ENCODE measurements at regions not wholly inside any gene's neighbourhood (a gene's known extent, or its start where the extent isn't known, plus 50 kb on each side); places are given as distances from the start of the nearest gene placed in this dataset.
A peak's percentile ranks its signal among the peaks of the same experiment; 100 is the strongest.

- intact Hi-C loops (cut with micrococcal nuclease; ENCODE audit: unreplicated experiment) = no loop called here
- ChIA-PET POLR2A (interaction anchor here (0.8 to 1.3 kb wide), 2 partner anchors 21 to 81 kb away, joined by 3 to 4 read pairs; no protein-coding TSS in a partner anchor), CTCF (ENCODE audit: unreplicated experiment) (no interaction called here)
- Histone ChIP-seq H3K4me2 (ENCODE audit: low read length) (no peak overlapping the region), H3K27ac (ENCODE audit: low read depth, low read length, poor library complexity, severe bottlenecking) (no peak overlapping the region), H3K9me3 (ENCODE audit: low read length) (no peaks in the 10 kb centered on the region), H3K79me2 (ENCODE audit: insufficient read depth, low read depth, low read length) (no peaks in the 10 kb centered on the region), H3K9me2 (ENCODE audit: insufficient read depth, low read length) (no peaks in the 10 kb centered on the region), H4K20me1 (ENCODE audit: insufficient read depth, low read length) (no peaks in the 10 kb centered on the region), H3K4me3 (ENCODE audit: low read depth, low read length, poor library complexity, severe bottlenecking) (no peak overlapping the region), H2AFZ (ENCODE audit: low read length) (no peak overlapping the region), H3K36me3 (ENCODE audit: insufficient read depth, low read length) (no peaks in the 10 kb centered on the region), H3K4me1 (ENCODE audit: insufficient read depth, low read length, poor library complexity, severe bottlenecking) (no peaks in the 10 kb centered on the region)
- no TSS peak for BruUV-seq (replicated peaks)
- DNase-seq (ENCODE audit: low spot score) = no peak
- TF ChIP-seq CTCF (conservative IDR thresholded peaks at IDR 0.05; ENCODE audit: low read length) = no peak
- TF ChIP-seq EZH2phosphoT487 (IDR thresholded peaks at IDR 0.05; ENCODE audit: borderline replicate concordance, low read depth, low read length) = no peak
Observed at GRCh38 chr1:234694661-234695060, 84.7 kb upstream of the IRF2BP2 start.

GRCh38 chr1:234692966-234693580, 83.1 kb upstream of the IRF2BP2 start:
- TF ChIP-seq CTCF (conservative IDR thresholded peaks at IDR 0.05; ENCODE audit: low read length) = no peak
- no peak overlapping the region for H2AFZ ChIP-seq (ENCODE audit: low read length)
- no peaks in the 10 kb centered on the region for H3K9me3 ChIP-seq (ENCODE audit: low read length)
- H3K9me2 ChIP-seq (ENCODE audit: insufficient read depth, low read length) = no peaks in the 10 kb centered on the region
- CTCF ChIA-PET (ENCODE audit: unreplicated experiment) = no interaction called here
- H3K4me2 ChIP-seq (ENCODE audit: low read length) = no peak overlapping the region
- DNase-seq (ENCODE audit: low spot score) = no peak
- H4K20me1 ChIP-seq (ENCODE audit: insufficient read depth, low read length) = no peaks in the 10 kb centered on the region
- no peaks in the 10 kb centered on the region for H3K36me3 ChIP-seq (ENCODE audit: insufficient read depth, low read length)
- no TSS peak for BruUV-seq (replicated peaks)
- no peaks in the 10 kb centered on the region for H3K4me1 ChIP-seq (ENCODE audit: insufficient read depth, low read length, poor library complexity, severe bottlenecking)
- H3K27ac ChIP-seq (ENCODE audit: low read depth, low read length, poor library complexity, severe bottlenecking) = no peak overlapping the region
- POLR2A ChIA-PET = interaction anchor here (0.5 to 1.6 kb wide), 6 partner anchors 9 to 60 kb away, joined by 3 to 7 read pairs (median 4); no protein-coding TSS in a partner anchor
- intact Hi-C loops (cut with micrococcal nuclease; ENCODE audit: unreplicated experiment) = no loop called here
- no peaks in the 10 kb centered on the region for H3K79me2 ChIP-seq (ENCODE audit: insufficient read depth, low read depth, low read length)
- H3K4me3 ChIP-seq (ENCODE audit: low read depth, low read length, poor library complexity, severe bottlenecking) = no peak overlapping the region

- no peaks in the 10 kb centered on the region for H3K36me3 ChIP-seq (ENCODE audit: insufficient read depth, low read length)
Observed at GRCh38 chr1:234691567-234691966, 81.6 kb upstream of the IRF2BP2 start.

More at GRCh38 chr1:234691567-234691966, 81.6 kb upstream of the IRF2BP2 start:
- ChIA-PET CTCF (ENCODE audit: unreplicated experiment) (no interaction called here), POLR2A (interaction anchor here (0.6 to 0.9 kb wide), 2 partner anchors 23 to 1153 kb away, joined by 3 read pairs; no protein-coding TSS in a partner anchor)
- H4K20me1 ChIP-seq (ENCODE audit: insufficient read depth, low read length) = no peaks in the 10 kb centered on the region
- no peaks in the 10 kb centered on the region for H3K4me1 ChIP-seq (ENCODE audit: insufficient read depth, low read length, poor library complexity, severe bottlenecking)
- 0 out of 2 replicates have a peak, but pooled peaks cover under 1% of the 10 kb centered on the region for H3K9me3 ChIP-seq (ENCODE audit: low read length)
- intact Hi-C loops (cut with micrococcal nuclease; ENCODE audit: unreplicated experiment) = no loop called here
- H3K79me2 ChIP-seq (ENCODE audit: insufficient read depth, low read depth, low read length) = no peaks in the 10 kb centered on the region
- H3K4me2 ChIP-seq (ENCODE audit: low read length) = no peak overlapping the region
- no peak overlapping the region for H3K27ac ChIP-seq (ENCODE audit: low read depth, low read length, poor library complexity, severe bottlenecking)
- BruUV-seq (replicated peaks) = no TSS peak
- TF ChIP-seq CTCF (conservative IDR thresholded peaks at IDR 0.05; ENCODE audit: low read length) (peak; percentile 51), EZH2phosphoT487 (IDR thresholded peaks at IDR 0.05; ENCODE audit: borderline replicate concordance, low read depth, low read length) (no peak)
- H2AFZ ChIP-seq (ENCODE audit: low read length) = no peak overlapping the region
- DNase-seq (ENCODE audit: low spot score) = peak; percentile 13
- H3K4me3 ChIP-seq (ENCODE audit: low read depth, low read length, poor library complexity, severe bottlenecking) = no peak overlapping the region
- no peaks in the 10 kb centered on the region for H3K9me2 ChIP-seq (ENCODE audit: insufficient read depth, low read length)

Measured in OCI-LY7 (cell line).